ENCODE measurements at regions not wholly inside any gene's neighbourhood (a gene's known extent, or its start where the extent isn't known, plus 50 kb on each side); places are given as distances from the start of the nearest gene placed in this dataset.

DNA sequence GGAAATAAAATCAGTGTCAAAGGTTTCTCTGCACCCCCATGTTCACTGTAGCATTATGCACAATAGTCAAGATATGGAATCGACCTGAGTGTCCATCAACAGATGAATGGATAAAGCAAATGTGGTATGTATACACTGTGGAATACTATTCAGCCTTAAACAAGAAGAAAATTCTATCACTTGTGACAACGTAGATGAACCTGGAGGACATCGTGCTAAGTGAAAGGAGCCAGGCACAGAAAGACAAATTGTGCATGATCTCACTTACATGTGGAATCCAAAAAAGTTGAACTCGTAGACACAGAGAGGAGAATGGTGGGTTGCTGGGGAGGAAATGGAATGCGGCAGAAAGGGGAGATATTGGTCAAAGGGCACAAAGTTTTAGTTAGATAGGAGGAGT is 136.3 kb upstream of the ESR1 start:
- peaks cover 3% of the 10 kb centered on the region for H3K36me3 Mint-ChIP-seq (ENCODE audit: low read depth)
- peaks cover 2% of the 10 kb centered on the region for H3K4me1 Mint-ChIP-seq

DNA sequence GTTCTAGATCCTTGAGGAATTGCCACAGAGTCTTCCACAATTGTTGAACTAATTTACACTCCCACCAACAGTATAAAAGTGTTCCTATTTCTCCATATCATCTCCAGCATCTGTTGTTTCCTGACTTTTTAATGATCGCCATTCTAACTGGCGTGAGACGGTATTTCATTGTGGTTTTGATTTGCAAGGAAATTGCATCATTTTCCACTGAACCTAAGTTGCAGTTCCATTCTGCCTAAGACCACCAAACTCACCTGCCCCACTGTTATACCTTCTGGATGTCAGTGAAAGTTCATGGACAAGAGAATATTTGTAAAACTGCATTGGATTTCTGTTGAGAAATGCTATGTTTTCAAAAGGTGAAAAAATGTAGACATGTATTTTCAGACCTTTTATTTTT is 132.9 kb upstream of the ESR1 start:
- Mint-ChIP-seq H3K27ac (no peak overlapping the region), H3K27me3 (ENCODE audit: insufficient read depth) (no peaks in the 10 kb centered on the region), H3K36me3 (ENCODE audit: low read depth) (peaks cover 3% of the 10 kb centered on the region), H3K4me1 (peaks cover 10% of the 10 kb centered on the region), H3K4me3 (no peak overlapping the region), H3K9me3 (peaks cover 7% of the 10 kb centered on the region)
- Histone ChIP-seq H3K4me1 (ENCODE audit: control insufficient read depth, insufficient read depth, low read length) (no peaks in the 10 kb centered on the region), H3K4me3 (ENCODE audit: low read length) (no peak overlapping the region), H3K9ac (ENCODE audit: extremely low read depth, low read length, poor library complexity, severe bottlenecking) (no peak overlapping the region), H3K36me3 (ENCODE audit: control insufficient read depth, insufficient read depth, low read length) (no peaks in the 10 kb centered on the region), H3K27me3 (ENCODE audit: control insufficient read depth, insufficient read depth, low read length, poor library complexity, severe bottlenecking) (no peaks in the 10 kb centered on the region), H3K9me3 (ENCODE audit: control insufficient read depth, low read length) (peaks cover 5% of the 10 kb centered on the region), H3K27ac (ENCODE audit: low read depth, low read length) (no peak overlapping the region)
- DNase-seq: no peak
- TF ChIP-seq, protein P1, sequence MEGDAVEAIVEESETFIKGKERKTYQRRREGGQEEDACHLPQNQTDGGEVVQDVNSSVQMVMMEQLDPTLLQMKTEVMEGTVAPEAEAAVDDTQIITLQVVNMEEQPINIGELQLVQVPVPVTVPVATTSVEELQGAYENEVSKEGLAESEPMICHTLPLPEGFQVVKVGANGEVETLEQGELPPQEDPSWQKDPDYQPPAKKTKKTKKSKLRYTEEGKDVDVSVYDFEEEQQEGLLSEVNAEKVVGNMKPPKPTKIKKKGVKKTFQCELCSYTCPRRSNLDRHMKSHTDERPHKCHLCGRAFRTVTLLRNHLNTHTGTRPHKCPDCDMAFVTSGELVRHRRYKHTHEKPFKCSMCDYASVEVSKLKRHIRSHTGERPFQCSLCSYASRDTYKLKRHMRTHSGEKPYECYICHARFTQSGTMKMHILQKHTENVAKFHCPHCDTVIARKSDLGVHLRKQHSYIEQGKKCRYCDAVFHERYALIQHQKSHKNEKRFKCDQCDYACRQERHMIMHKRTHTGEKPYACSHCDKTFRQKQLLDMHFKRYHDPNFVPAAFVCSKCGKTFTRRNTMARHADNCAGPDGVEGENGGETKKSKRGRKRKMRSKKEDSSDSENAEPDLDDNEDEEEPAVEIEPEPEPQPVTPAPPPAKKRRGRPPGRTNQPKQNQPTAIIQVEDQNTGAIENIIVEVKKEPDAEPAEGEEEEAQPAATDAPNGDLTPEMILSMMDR (conservative IDR thresholded peaks at IDR 0.05): no peak
- 93 to 95% methylated on average over 3 of the region's 3 CpGs for WGBS, 2 experiments (ENCODE audit: insufficient coverage in 1 of 2, insufficient read length in 1 of 2)

More for the DNA sequence above, 136.3 kb upstream of the ESR1 start:
- H3K4me1 ChIP-seq (ENCODE audit: control insufficient read depth, insufficient read depth, low read length): no peaks in the 10 kb centered on the region
- H3K27me3 Mint-ChIP-seq (ENCODE audit: insufficient read depth): no peaks in the 10 kb centered on the region
- peaks cover 7% of the 10 kb centered on the region for H3K9me3 Mint-ChIP-seq
- H3K27ac Mint-ChIP-seq: no peak overlapping the region
- no peak overlapping the region for H3K4me3 ChIP-seq (ENCODE audit: low read length)
- DNase-seq: no peak
- no peaks in the 10 kb centered on the region for H3K27me3 ChIP-seq (ENCODE audit: control insufficient read depth, insufficient read depth, low read length, poor library complexity, severe bottlenecking)
- WGBS, 2 experiments (ENCODE audit: insufficient coverage in 1 of 2, insufficient read length in 1 of 2): 88 to 93% methylated on average over 4 to 5 of the region's 5 CpGs
- no peaks in the 10 kb centered on the region for H3K36me3 ChIP-seq (ENCODE audit: control insufficient read depth, insufficient read depth, low read length)
- H3K4me3 Mint-ChIP-seq: no peak overlapping the region
- H3K27ac ChIP-seq (ENCODE audit: low read depth, low read length): no peak overlapping the region
- peaks cover 5% of the 10 kb centered on the region for H3K9me3 ChIP-seq (ENCODE audit: control insufficient read depth, low read length)
- TF ChIP-seq, protein P1 (conservative IDR thresholded peaks at IDR 0.05): no peak
- H3K9ac ChIP-seq (ENCODE audit: extremely low read depth, low read length, poor library complexity, severe bottlenecking): no peak overlapping the region

DNA sequence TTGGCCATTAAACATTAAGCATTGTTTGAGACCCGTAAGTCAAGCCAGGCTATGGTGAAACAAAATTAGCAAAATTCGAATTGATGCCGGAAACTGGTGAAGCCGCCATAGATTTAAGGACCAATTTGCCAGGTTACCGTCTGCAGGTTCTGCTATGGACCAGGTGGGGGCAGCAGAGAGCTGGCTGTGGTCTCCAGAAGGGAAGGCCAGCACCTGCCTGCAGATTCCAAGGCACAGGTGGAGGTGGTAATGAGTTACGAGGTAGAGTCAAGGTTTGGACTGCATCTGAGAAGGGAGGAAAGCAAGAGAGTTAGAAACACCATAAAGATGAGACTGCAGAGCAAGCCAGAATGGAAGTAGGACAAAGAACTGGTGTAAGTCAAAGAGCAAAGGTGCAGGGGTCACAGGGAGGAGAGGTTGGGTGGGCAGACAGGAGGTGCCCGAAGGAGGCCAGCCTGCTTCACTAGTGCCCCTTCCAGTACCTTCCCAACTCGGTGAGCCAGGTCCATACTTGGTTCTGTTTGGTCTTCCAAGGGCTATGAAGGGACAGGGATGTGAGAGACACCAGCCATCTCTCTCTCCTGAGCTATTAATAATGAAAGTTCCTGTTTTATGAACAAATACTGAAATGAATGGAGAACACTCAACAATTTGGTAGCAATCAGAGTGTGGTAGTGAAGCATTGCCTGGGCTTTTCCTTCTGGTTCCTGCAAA is 131.6 kb upstream of the ESR1 start:
- 50 to 62% methylated on average over 6 to 8 of the region's 8 CpGs for WGBS, 2 experiments (ENCODE audit: insufficient coverage in 1 of 2, insufficient read length in 1 of 2)
- no peaks in the 10 kb centered on the region for H3K4me1 ChIP-seq (ENCODE audit: control insufficient read depth, insufficient read depth, low read length)
- Mint-ChIP-seq H3K4me1 (peaks cover 10% of the 10 kb centered on the region), H3K9me3 (peaks cover 6% of the 10 kb centered on the region), H3K27me3 (ENCODE audit: insufficient read depth) (peaks cover 2% of the 10 kb centered on the region), H3K27ac (no peak overlapping the region), H3K4me3 (no peak overlapping the region), H3K36me3 (ENCODE audit: low read depth) (peaks cover 3% of the 10 kb centered on the region)
- no peaks in the 10 kb centered on the region for H3K36me3 ChIP-seq (ENCODE audit: control insufficient read depth, insufficient read depth, low read length)
- TF ChIP-seq, protein P1 (conservative IDR thresholded peaks at IDR 0.05): peak; percentile 98
- H3K9me3 ChIP-seq (ENCODE audit: control insufficient read depth, low read length): peaks cover 5% of the 10 kb centered on the region
- H3K27me3 ChIP-seq (ENCODE audit: control insufficient read depth, insufficient read depth, low read length, poor library complexity, severe bottlenecking): no peaks in the 10 kb centered on the region
- peak; percentile 88 for DNase-seq
- H3K9ac ChIP-seq (ENCODE audit: extremely low read depth, low read length, poor library complexity, severe bottlenecking): no peak overlapping the region
- H3K27ac ChIP-seq (ENCODE audit: low read depth, low read length): no peak overlapping the region
- no peak overlapping the region for H3K4me3 ChIP-seq (ENCODE audit: low read length)

All from endodermal cell (in vitro differentiated cells).